Peyer's patch (tissue), 4 donors: ENCODE measurements at regions not wholly inside any gene's neighbourhood (a gene's known extent, or its start where the extent isn't known, plus 50 kb on each side); places are given as distances from the start of the nearest gene placed in this dataset.

Source experiments
- POLR2A ChIP-seq, 2 donors: fragments of 450-650 bp; IDR thresholded peaks; one replicate each; pipeline ENCODE4 v1.5.1; 2017; ENCODE audit warnings: antibody characterized with exemption in 2 of 2, mild to moderate bottlenecking in 2 of 2, moderate library complexity in 2 of 2
- TF ChIP-seq, protein P1 (sequence below), 6 experiments: fragments of 450-650 bp in 4 of 6; fragments of 200-600 bp in 2 of 6; sonication (generic) in 1 of 6; IDR thresholded peaks; one replicate each; pipeline ENCODE4 v1.5.1; 2017 to 2019; ENCODE audit warnings: antibody characterized with exemption in 6 of 6, mild to moderate bottlenecking in 3 of 6, moderate library complexity in 1 of 6

DNA sequence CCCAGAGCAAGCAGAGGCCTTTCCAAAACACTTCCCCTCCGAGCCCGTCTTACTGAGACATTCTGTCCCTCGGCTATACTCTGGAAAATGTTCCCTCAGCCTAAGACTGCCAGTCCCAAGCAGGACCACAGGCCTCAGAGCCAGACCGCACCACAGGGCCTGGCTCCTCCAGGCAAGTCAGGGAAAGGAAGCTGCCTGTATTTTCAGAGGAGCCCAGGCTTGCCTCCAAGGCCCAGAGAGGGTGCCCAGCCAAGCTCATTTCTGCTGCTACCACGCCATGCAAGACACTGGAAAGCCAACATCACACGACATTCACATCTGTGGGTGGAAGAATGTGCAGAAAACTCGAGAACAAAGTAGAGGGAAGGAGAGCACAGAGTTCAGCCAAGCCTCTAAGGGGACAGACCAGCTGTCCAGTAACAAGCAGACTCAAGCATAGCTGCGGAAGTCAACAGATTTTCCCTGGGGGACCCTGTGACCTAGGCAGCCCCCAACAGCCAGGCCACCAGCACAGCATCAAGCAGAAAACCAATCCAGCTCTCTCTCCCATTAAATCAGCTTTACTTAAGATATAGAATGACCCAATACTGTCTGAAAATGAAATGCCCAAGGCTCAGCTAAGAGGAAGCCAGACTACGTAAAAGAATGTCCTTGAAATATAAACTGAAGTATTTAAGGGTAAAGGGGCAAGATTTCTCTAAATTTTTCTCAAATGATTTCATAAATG is 123.9 kb downstream of the ZFP36L2 start:
- TF ChIP-seq, protein P1, sequence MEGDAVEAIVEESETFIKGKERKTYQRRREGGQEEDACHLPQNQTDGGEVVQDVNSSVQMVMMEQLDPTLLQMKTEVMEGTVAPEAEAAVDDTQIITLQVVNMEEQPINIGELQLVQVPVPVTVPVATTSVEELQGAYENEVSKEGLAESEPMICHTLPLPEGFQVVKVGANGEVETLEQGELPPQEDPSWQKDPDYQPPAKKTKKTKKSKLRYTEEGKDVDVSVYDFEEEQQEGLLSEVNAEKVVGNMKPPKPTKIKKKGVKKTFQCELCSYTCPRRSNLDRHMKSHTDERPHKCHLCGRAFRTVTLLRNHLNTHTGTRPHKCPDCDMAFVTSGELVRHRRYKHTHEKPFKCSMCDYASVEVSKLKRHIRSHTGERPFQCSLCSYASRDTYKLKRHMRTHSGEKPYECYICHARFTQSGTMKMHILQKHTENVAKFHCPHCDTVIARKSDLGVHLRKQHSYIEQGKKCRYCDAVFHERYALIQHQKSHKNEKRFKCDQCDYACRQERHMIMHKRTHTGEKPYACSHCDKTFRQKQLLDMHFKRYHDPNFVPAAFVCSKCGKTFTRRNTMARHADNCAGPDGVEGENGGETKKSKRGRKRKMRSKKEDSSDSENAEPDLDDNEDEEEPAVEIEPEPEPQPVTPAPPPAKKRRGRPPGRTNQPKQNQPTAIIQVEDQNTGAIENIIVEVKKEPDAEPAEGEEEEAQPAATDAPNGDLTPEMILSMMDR (IDR thresholded peaks at IDR 0.05) = no peak
- no peak for TF ChIP-seq POLR2A (IDR thresholded peaks at IDR 0.05)
